Caco-2 (cell line): ENCODE measurements at regions not wholly inside any gene's neighbourhood (a gene's known extent, or its start where the extent isn't known, plus 50 kb on each side); places are given as distances from the start of the nearest gene placed in this dataset.

Source experiments
- BruUV-seq: library from RNA; stranded (reverse); fragments of 400-500 nt; replicated peaks from 2 replicates; lab custom pipeline; 2021; lab: Mats Ljungman, UMichigan
- CTCF ChIA-PET: fragments of 300-600 bp; sonication (Branson Sonifier 250); formaldehyde crosslinking; loops from one replicate; lab custom pipeline; 2022; ENCODE audit warnings: antibody characterized with exemption; lab: Charles Lee
- POLR2A ChIA-PET: fragments of 300-600 bp; sonication (Branson Sonifier 250); formaldehyde crosslinking; loops from one replicate; lab custom pipeline; 2022; ENCODE audit warnings: antibody characterized with exemption; lab: Charles Lee
- DNase-seq, 2 experiments: peaks; one replicate each; pipeline versions ENCODE4 v3.0.0 to v3.0.0-alpha.2; 2020 to 2022
- H3K27me3 ChIP-seq: replicated peaks from 2 replicates; pipeline ENCODE4 v1.6.0; 2011; ENCODE audit warnings: low read length; ENCODE audit not compliant: control insufficient read depth, insufficient read depth
- H3K36me3 ChIP-seq: 2 replicates; pipeline ENCODE4 v1.5.1; 2011; ENCODE audit warnings: low read length; ENCODE audit not compliant: control insufficient read depth, insufficient read depth
- H3K4me1 ChIP-seq: fragments of 250-450 bp; sonication (Bioruptor Pico); 2 replicates; pipeline ENCODE4 v1.5.1; 2020; ENCODE audit warnings: mild to moderate bottlenecking
- H3K4me3 ChIP-seq: 2 replicates; pipeline ENCODE4 v1.5.1; 2011; ENCODE audit warnings: low read depth, mild to moderate bottlenecking, control low read depth, low read length
- H3K9me3 ChIP-seq: fragments of 250-450 bp; sonication (Bioruptor Pico); 2 replicates; pipeline ENCODE4 v1.5.1; 2020; ENCODE audit warnings: mild to moderate bottlenecking, moderate library complexity
- H3K27ac Mint-ChIP-seq: one replicate; pipeline ENCODE4 v1.8.0; 2022; ENCODE audit warnings: mixed read lengths; ENCODE audit not compliant: unreplicated experiment
- H3K27me3 Mint-ChIP-seq: one replicate; pipeline ENCODE4 v1.8.0; 2022; ENCODE audit warnings: mixed read lengths; ENCODE audit not compliant: insufficient read depth, unreplicated experiment
- H3K36me3 Mint-ChIP-seq: one replicate; pipeline ENCODE4 v1.8.0; 2022; ENCODE audit warnings: mild to moderate bottlenecking, mixed read lengths; ENCODE audit not compliant: insufficient read depth, unreplicated experiment
- H3K4me1 Mint-ChIP-seq: one replicate; pipeline ENCODE4 v1.8.0; 2022; ENCODE audit warnings: low read depth, mixed read lengths; ENCODE audit not compliant: unreplicated experiment
- H3K4me3 Mint-ChIP-seq: one replicate; pipeline ENCODE4 v1.8.0; 2022; ENCODE audit warnings: mild to moderate bottlenecking, moderate library complexity, mixed read lengths; ENCODE audit not compliant: unreplicated experiment
- H3K9me3 Mint-ChIP-seq: one replicate; pipeline ENCODE4 v1.8.0; 2022; ENCODE audit warnings: mixed read lengths; ENCODE audit not compliant: unreplicated experiment
- CTCF ChIP-seq, 2 experiments: fragments of 200-600 bp in 1 of 2; IDR thresholded peaks; 1 replicate in 1 of 2; 2 replicates in 1 of 2; pipeline versions ENCODE4 v1.5.1 to v1.8.0; 2011 to 2022; ENCODE audit warnings: antibody characterized with exemption in 1 of 2, control low read depth in 1 of 2, inconsistent platforms in 1 of 2, low read depth in 1 of 2, low read length in 1 of 2, mild to moderate bottlenecking in 1 of 2, moderate library complexity in 1 of 2; ENCODE audit not compliant: insufficient read depth in 1 of 2, severe bottlenecking in 1 of 2, unreplicated experiment in 1 of 2
- intact Hi-C: fragments of 100-400 bp; cut with micrococcal nuclease; formaldehyde crosslinking; loops from one replicate; pipeline ENCODE4 v1.10.0; 2022; ENCODE audit not compliant: unreplicated experiment

GRCh38 chr20:39397646-39398045 lies 435.5 kb downstream of the DHX35 start:
- no TSS peak for BruUV-seq

GRCh38 chr20:39395478-39396291 lies 433.5 kb downstream of the DHX35 start:
- no peak overlapping the region for H3K4me3 Mint-ChIP-seq
- BruUV-seq = no TSS peak
- H3K27me3 Mint-ChIP-seq = peaks cover 21% of the 10 kb centered on the region
- no peak for TF ChIP-seq CTCF (IDR thresholded peaks at IDR 0.05; ENCODE audit: insufficient read depth in 1 of 2, low read depth in 1 of 2, low read length in 1 of 2, severe bottlenecking in 1 of 2, unreplicated experiment in 1 of 2)
- no peak overlapping the region for H3K27ac Mint-ChIP-seq
- H3K4me1 Mint-ChIP-seq = no peaks in the 10 kb centered on the region
- H3K36me3 Mint-ChIP-seq = no peaks in the 10 kb centered on the region
- Histone ChIP-seq H3K36me3 (no peaks in the 10 kb centered on the region), H3K4me1 (no peaks in the 10 kb centered on the region), H3K9me3 (no peaks in the 10 kb centered on the region), H3K27me3 (peaks cover 3% of the 10 kb centered on the region; the same call in 1 of the 2 replicates), H3K4me3 (no peak overlapping the region)
- ChIA-PET CTCF (no interaction called here), POLR2A (no interaction called here)
- intact Hi-C loops = no loop called here
- DNase-seq = no peak
- H3K9me3 Mint-ChIP-seq = no peaks in the 10 kb centered on the region

More at GRCh38 chr20:39397646-39398045, 435.5 kb downstream of the DHX35 start:
- H3K4me1 Mint-ChIP-seq = no peaks in the 10 kb centered on the region
- no peaks in the 10 kb centered on the region for H3K9me3 Mint-ChIP-seq
- no peak for TF ChIP-seq CTCF (IDR thresholded peaks at IDR 0.05; ENCODE audit: insufficient read depth in 1 of 2, low read depth in 1 of 2, low read length in 1 of 2, severe bottlenecking in 1 of 2, unreplicated experiment in 1 of 2)
- peaks cover 3% of the 10 kb centered on the region; the same call in 1 of the 2 replicates for H3K27me3 ChIP-seq
- no peak for DNase-seq
- CTCF ChIA-PET = interaction anchor here (1.4 kb wide), 1 partner anchor 108 kb away, joined by 12 read pairs; no protein-coding TSS in a partner anchor
- peaks cover 23% of the 10 kb centered on the region for H3K27me3 Mint-ChIP-seq
- no peak overlapping the region for H3K27ac Mint-ChIP-seq
- H3K36me3 Mint-ChIP-seq = no peaks in the 10 kb centered on the region
- no peak overlapping the region for H3K4me3 Mint-ChIP-seq
- no peaks in the 10 kb centered on the region for H3K4me1 ChIP-seq
- no peak overlapping the region for H3K4me3 ChIP-seq
- no peaks in the 10 kb centered on the region for H3K36me3 ChIP-seq
- POLR2A ChIA-PET = no interaction called here
- H3K9me3 ChIP-seq = no peaks in the 10 kb centered on the region
- intact Hi-C loops = loop anchor here (1.0 to 2.0 kb wide), 2 partner anchors 128 to 285 kb away; no protein-coding TSS in a partner anchor

GRCh38 chr20:39394461-39394860 lies 432.3 kb downstream of the DHX35 start:
- no peak overlapping the region for H3K4me3 Mint-ChIP-seq
- H3K4me3 ChIP-seq = no peak overlapping the region
- H3K4me1 ChIP-seq = no peaks in the 10 kb centered on the region
- H3K27me3 ChIP-seq = peaks cover 3% of the 10 kb centered on the region; the same call in 1 of the 2 replicates
- peak; percentile 15 to 23 for TF ChIP-seq CTCF (IDR thresholded peaks at IDR 0.05; ENCODE audit: insufficient read depth in 1 of 2, low read depth in 1 of 2, low read length in 1 of 2, severe bottlenecking in 1 of 2, unreplicated experiment in 1 of 2)
- POLR2A ChIA-PET = no interaction called here
- H3K36me3 Mint-ChIP-seq = no peaks in the 10 kb centered on the region
- no peaks in the 10 kb centered on the region for H3K4me1 Mint-ChIP-seq
- no peak overlapping the region for H3K27ac Mint-ChIP-seq
- no peak for DNase-seq
- no peaks in the 10 kb centered on the region for H3K36me3 ChIP-seq
- no TSS peak for BruUV-seq
- intact Hi-C loops = no loop called here
- H3K27me3 Mint-ChIP-seq = peaks cover 21% of the 10 kb centered on the region
- H3K9me3 ChIP-seq = no peaks in the 10 kb centered on the region
- H3K9me3 Mint-ChIP-seq = no peaks in the 10 kb centered on the region
- CTCF ChIA-PET = no interaction called here
